ENCODE measurements at regions not wholly inside any gene's neighbourhood (a gene's known extent, or its start where the extent isn't known, plus 50 kb on each side); places are given as distances from the start of the nearest gene placed in this dataset.
A peak's percentile ranks its signal among the peaks of the same experiment; 100 is the strongest.

DNA sequence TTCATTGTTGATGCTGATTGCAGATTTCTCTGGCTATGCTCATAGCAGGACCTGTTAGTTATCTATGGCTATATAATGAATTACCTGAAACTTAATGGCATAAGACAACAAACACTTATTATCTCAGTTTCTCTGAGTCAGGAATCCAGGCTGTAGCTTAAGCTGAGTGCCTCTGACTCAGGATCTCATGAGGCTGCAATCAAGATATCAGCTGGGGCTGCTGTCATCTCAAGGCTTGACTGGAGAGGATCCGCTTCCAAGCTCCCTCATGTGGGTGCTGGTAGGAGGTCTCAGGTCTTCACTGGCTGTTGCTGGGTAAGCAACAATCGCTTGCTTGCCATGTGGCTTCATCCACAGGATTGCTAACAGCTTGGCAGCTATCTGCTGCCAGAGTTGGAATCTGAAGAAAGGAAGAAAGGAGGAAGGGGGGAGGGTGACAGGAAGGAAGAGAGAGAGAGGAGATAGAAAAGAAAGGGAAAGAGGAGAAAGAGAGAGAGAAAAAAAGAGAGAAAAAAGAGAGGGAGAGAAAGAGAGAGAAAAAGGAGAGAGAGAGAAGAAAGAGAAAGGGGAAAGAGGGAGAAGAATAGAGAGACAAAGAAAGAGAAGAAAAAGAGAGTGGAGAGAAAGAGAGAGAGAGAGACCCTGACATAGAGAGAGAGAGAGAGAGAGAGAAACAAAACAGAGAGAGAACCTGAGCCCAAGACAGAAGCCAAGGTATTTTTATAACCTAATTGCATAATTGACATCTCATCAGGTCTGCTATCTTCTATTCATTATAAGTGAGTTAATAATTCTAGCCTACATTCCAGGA lies 579.0 kb upstream of the BTBD3 start:
- intact Hi-C loops (cut with DNase I), result no loop called here
- WGBS, result 59% methylated on average over 2 of the region's 2 CpGs
- Histone ChIP-seq H3K4me1 (ENCODE audit: control insufficient read depth, insufficient read depth, low read length) (no peaks in the 10 kb centered on the region), H3K27me3 (ENCODE audit: control insufficient read depth, insufficient read depth) (no peaks in the 10 kb centered on the region), H3K9me3 (ENCODE audit: control insufficient read depth, low read length) (no peaks in the 10 kb centered on the region), H3K4me3 (ENCODE audit: low read length) (no peak overlapping the region), H3K27ac (ENCODE audit: low read length) (no peak overlapping the region)
- ATAC-seq (no peak), DNase-seq (no peak)

DNA sequence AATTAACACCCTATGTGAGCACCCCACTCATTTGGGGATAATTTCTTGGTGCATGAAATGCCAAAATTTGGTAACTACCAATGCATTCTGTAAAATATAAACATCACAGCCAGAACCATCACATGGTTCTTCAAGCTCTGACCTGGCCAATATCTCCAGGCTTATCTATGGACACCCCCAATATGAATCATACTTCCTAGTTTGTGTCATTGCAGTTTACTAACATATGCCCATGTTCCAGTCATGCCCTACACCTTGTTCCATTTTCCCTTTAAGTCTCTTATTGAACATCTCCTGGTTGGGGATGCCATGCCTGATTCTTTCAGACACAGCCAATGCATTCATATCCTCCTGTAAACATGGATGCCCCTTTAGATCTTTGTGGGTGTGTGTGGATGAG lies 572.8 kb upstream of the BTBD3 start:
- intact Hi-C loops (cut with DNase I), result no loop called here
- ATAC-seq, result no peak
- H3K27ac ChIP-seq (ENCODE audit: low read length), result no peak overlapping the region
- H3K27me3 ChIP-seq (ENCODE audit: control insufficient read depth, insufficient read depth), result no peaks in the 10 kb centered on the region
- no peaks in the 10 kb centered on the region for H3K4me1 ChIP-seq (ENCODE audit: control insufficient read depth, insufficient read depth, low read length)
- no peak overlapping the region for H3K4me3 ChIP-seq (ENCODE audit: low read length)
- no peak for DNase-seq
- H3K9me3 ChIP-seq (ENCODE audit: control insufficient read depth, low read length), result no peaks in the 10 kb centered on the region

DNA sequence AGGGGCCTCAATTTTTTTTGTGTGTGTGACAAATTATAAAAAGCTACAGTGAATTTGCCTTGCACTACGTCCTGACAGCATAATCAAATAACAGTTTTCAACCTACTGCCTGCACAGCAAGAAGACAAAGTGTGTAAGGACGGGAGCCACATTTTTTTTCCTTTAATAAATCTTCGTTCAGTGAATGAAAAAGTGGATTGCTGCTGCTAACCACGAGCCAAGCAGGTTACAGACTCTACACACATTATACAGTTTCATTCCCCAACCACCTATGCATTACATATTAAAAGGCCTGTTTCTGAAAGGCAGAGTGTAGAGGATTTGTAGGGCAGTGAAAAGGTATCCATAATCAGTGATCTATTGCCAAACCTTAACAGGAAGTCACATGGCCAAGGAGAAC lies 570.0 kb upstream of the BTBD3 start:
- WGBS, result 83% methylated on average over 4 of the region's 4 CpGs
- DNase-seq, result no peak

DNA sequence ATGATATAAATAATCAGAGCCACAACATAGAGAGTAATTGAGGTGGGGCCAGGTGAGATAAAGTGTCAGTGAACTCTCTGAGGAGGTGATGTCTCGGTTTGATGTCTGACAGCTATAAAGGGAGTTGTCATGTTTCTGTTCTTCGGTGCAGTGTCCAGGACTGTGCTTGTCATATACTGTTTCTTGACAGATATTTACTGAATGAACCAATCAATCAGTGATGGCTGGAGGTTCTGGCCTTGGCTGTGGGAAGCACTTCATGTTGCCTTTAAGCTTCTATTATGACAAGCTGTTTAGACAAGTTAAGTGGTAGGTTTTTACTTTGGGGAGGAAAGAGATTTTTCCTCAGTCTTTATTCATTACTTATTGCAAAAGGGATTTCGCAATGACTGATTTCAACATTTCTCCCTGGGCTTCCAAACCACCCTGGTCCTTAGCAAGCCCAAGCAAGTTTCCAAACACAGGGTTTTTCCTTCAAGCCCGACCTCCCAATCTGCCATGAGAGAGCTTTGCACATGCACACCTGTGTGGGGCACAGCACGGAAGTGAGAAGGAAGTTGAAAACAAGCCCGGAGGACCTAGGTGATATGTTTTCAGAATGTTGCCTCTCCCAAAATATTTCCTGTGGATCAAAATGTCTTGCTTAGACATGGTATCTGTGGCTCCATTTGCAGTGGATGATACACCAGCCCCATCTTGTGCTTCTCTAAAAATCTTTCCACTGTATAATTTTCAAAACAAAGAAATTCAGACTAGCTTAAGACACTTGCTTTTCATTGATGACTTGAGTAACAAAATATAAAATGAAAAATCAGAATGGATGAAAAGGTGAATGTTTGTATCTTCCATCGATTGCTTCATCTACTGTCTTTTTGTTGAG lies 567.3 kb upstream of the BTBD3 start:
- no peak overlapping the region for H3K27ac ChIP-seq (ENCODE audit: low read length)
- no peaks in the 10 kb centered on the region for H3K9me3 ChIP-seq (ENCODE audit: control insufficient read depth, low read length)
- peak; percentile 51 to 74 for ATAC-seq
- WGBS, result 73% methylated on average over 7 of the region's 7 CpGs
- no peaks in the 10 kb centered on the region for H3K4me1 ChIP-seq (ENCODE audit: control insufficient read depth, insufficient read depth, low read length)
- no peak overlapping the region for H3K4me3 ChIP-seq (ENCODE audit: low read length)
- peak in 1 of 3 donors; percentile 37 for DNase-seq
- intact Hi-C loops (cut with DNase I), result no loop called here
- H3K27me3 ChIP-seq (ENCODE audit: control insufficient read depth, insufficient read depth), result no peaks in the 10 kb centered on the region

More for the DNA sequence above, 570.0 kb upstream of the BTBD3 start:
- H3K4me3 ChIP-seq (ENCODE audit: low read length), result no peak overlapping the region
- no peaks in the 10 kb centered on the region for H3K4me1 ChIP-seq (ENCODE audit: control insufficient read depth, insufficient read depth, low read length)
- ATAC-seq, result no peak
- no peaks in the 10 kb centered on the region for H3K9me3 ChIP-seq (ENCODE audit: control insufficient read depth, low read length)
- intact Hi-C loops (cut with DNase I), result no loop called here
- no peak overlapping the region for H3K27ac ChIP-seq (ENCODE audit: low read length)
- no peaks in the 10 kb centered on the region for H3K27me3 ChIP-seq (ENCODE audit: control insufficient read depth, insufficient read depth)

DNA sequence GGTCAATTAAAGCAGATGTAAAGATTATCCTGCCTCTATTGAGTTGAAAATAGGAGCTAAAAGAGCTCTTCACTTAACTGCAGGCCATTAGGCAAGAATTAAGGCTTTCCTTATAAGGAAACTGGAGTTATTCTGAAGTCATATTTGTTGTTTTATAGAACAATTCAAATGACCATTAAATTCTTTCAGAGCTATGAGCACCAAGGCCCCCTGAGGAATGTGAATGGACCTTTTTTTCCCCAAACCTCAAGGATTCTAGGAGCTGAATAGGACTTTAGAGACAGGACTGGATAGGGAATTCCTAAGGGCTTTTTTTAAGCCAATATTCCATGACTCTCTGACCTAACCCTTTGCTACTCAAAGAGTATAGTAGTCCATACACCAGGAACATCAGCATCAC lies 565.7 kb upstream of the BTBD3 start:
- Histone ChIP-seq H3K27me3 (ENCODE audit: control insufficient read depth, insufficient read depth) (no peaks in the 10 kb centered on the region), H3K4me1 (ENCODE audit: control insufficient read depth, insufficient read depth, low read length) (no peaks in the 10 kb centered on the region), H3K4me3 (ENCODE audit: low read length) (no peak overlapping the region), H3K27ac (ENCODE audit: low read length) (no peak overlapping the region), H3K9me3 (ENCODE audit: control insufficient read depth, low read length) (no peaks in the 10 kb centered on the region)
- no peak for DNase-seq
- intact Hi-C loops (cut with DNase I), result no loop called here
- no peak for ATAC-seq

DNA sequence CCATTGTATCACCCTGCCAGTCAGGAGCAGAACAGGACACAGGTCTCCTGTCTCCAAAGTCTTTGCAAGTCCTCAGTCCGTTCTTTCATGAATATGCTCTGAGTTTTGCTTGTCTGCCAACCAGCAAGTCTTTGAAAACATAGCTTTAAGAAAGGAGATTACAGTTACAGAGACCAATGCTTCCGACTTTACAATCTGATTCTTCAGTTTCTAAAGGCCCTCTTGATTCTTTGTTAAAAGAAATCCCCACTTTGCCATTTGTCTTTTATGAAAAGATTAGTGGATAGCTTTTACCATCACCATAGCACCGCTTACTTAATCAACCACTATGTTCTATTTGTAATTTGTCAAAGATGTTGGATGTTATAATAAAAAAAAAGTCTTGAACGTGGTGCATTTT lies 562.8 kb upstream of the BTBD3 start:
- H3K27me3 ChIP-seq (ENCODE audit: control insufficient read depth, insufficient read depth), result no peaks in the 10 kb centered on the region
- H3K9me3 ChIP-seq (ENCODE audit: control insufficient read depth, low read length), result no peaks in the 10 kb centered on the region
- no peak overlapping the region for H3K4me3 ChIP-seq (ENCODE audit: low read length)
- no peaks in the 10 kb centered on the region for H3K4me1 ChIP-seq (ENCODE audit: control insufficient read depth, insufficient read depth, low read length)
- no peak for ATAC-seq
- no peak for DNase-seq
- intact Hi-C loops (cut with DNase I), result no loop called here
- H3K27ac ChIP-seq (ENCODE audit: low read length), result no peak overlapping the region
- 73% methylated on average over 4 of the region's 4 CpGs for WGBS

DNA sequence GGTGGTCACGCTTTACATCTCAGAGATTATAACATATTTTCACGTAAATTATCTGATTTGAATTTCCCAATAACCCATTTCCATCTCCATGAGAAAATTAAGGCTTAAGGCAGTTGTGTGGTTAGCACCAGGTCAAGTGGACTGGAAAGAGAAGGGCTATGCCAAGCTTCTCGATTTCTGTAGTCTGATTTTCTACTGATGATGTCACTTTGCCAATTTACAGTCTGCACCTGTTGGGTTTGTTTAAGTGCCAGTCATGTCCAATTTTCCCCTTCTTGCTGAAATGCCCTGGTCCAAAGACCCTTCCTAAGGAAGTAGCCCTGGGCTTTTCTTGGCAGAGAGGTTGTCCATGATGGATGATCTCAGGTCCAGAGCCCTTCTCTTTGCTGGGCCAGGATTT lies 562.3 kb upstream of the BTBD3 start:
- ATAC-seq (no peak), DNase-seq (no peak)
- 77% methylated on average over 3 of the region's 3 CpGs for WGBS
- Histone ChIP-seq H3K27ac (ENCODE audit: low read length) (no peak overlapping the region), H3K9me3 (ENCODE audit: control insufficient read depth, low read length) (no peaks in the 10 kb centered on the region), H3K4me1 (ENCODE audit: control insufficient read depth, insufficient read depth, low read length) (no peaks in the 10 kb centered on the region), H3K27me3 (ENCODE audit: control insufficient read depth, insufficient read depth) (no peaks in the 10 kb centered on the region), H3K4me3 (ENCODE audit: low read length) (no peak overlapping the region)
- intact Hi-C loops (cut with DNase I), result no loop called here

DNA sequence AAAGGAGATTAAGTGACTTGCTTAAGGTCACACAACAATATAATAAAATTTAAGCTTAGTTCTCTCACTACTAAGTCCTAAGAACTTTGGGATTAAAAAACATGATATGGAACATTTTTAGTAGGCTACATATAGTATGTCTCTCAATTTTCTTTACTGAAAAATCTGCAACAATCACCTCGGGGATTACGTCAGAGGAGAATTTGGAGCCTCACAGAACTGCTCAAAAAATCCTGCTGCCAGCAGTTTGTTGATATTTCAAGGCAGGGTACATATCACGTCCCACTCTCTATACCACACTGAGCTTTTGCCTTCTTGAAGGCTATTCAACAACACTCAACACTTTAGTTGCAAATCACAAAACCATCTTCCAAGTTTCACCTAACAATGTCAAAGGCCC lies 561.6 kb upstream of the BTBD3 start:
- Histone ChIP-seq H3K9me3 (ENCODE audit: control insufficient read depth, low read length) (no peaks in the 10 kb centered on the region), H3K4me1 (ENCODE audit: control insufficient read depth, insufficient read depth, low read length) (no peaks in the 10 kb centered on the region), H3K27ac (ENCODE audit: low read length) (no peak overlapping the region), H3K4me3 (ENCODE audit: low read length) (no peak overlapping the region), H3K27me3 (ENCODE audit: control insufficient read depth, insufficient read depth) (no peaks in the 10 kb centered on the region)
- no peak for DNase-seq
- intact Hi-C loops (cut with DNase I), result no loop called here
- WGBS, result 80% methylated on average over 3 of the region's 3 CpGs
- no peak for ATAC-seq

DNA sequence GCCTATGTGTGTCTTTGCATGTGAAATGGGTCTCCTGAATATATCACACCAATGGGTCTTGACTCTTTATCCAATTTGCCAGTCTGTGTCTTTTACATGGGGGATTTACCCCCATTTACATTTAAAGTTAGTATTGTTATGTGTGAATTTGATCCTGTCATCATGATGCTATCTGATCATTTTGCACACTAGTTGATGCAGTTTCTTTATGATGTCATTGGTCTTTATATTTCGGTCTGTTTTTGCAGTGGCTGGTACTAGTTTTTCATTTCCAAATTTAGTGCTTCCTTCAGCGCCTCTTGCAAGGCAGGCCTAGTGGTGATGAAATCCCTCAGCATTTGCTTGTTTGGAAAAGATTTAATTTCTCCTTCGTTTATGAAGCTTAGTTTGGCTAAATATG lies 555.2 kb upstream of the BTBD3 start:
- 71% methylated on average over 3 of the region's 3 CpGs for WGBS
- intact Hi-C loops (cut with DNase I), result no loop called here

DNA sequence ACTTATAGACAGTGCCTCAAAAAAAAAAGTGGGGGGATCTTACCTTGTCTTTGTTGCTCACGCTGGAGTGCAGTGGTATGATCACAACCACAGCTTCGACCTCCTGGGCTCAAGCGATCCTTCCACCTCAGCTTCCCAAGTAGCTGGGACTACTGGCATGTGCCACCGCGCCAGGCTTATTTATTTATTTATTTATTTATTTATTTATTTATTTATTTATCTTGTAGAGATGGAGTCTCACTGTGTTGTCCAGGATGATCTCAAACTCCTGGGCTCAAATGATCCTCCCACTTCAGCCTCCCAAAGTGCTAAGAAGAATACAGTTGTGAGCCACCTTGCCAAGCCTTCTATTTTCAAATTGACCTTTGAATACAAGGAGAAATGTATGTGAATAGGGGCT lies 553.0 kb upstream of the BTBD3 start:
- DNase-seq (no peak), ATAC-seq (no peak)
- H3K27me3 ChIP-seq (ENCODE audit: control insufficient read depth, insufficient read depth), result no peaks in the 10 kb centered on the region
- WGBS, result 89% methylated on average over 5 of the region's 5 CpGs
- intact Hi-C loops (cut with DNase I), result no loop called here
- H3K27ac ChIP-seq (ENCODE audit: low read length), result no peak overlapping the region
- no peaks in the 10 kb centered on the region for H3K9me3 ChIP-seq (ENCODE audit: control insufficient read depth, low read length)
- no peaks in the 10 kb centered on the region for H3K4me1 ChIP-seq (ENCODE audit: control insufficient read depth, insufficient read depth, low read length)
- H3K4me3 ChIP-seq (ENCODE audit: low read length), result no peak overlapping the region

More for the DNA sequence above, 555.2 kb upstream of the BTBD3 start:
- Histone ChIP-seq H3K27ac (ENCODE audit: low read length) (no peak overlapping the region), H3K4me1 (ENCODE audit: control insufficient read depth, insufficient read depth, low read length) (no peaks in the 10 kb centered on the region), H3K27me3 (ENCODE audit: control insufficient read depth, insufficient read depth) (no peaks in the 10 kb centered on the region), H3K4me3 (ENCODE audit: low read length) (no peak overlapping the region), H3K9me3 (ENCODE audit: control insufficient read depth, low read length) (no peaks in the 10 kb centered on the region)
- DNase-seq, result no peak
- no peak for ATAC-seq

DNA sequence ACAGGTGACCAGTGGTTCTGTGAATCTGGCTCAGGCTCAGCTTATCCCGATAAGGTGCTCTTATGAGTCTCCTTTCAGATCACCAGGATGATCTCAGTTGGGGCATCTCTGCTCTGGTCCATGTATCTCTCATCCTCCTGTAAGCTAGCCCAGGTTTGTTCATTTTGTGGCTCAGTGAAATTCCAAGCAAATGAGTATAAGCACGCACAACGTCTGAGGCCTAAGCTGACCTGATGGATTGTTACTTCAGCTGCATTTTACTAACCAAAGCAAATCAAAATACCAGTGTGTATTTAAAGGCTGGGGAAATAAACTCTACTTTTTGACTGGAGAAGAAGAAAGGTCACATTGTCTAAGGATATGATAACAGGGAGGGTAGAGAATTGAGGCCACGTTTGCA lies 551.0 kb upstream of the BTBD3 start:
- Histone ChIP-seq H3K9me3 (ENCODE audit: control insufficient read depth, low read length) (no peaks in the 10 kb centered on the region), H3K4me1 (ENCODE audit: control insufficient read depth, insufficient read depth, low read length) (no peaks in the 10 kb centered on the region), H3K27ac (ENCODE audit: low read length) (no peak overlapping the region), H3K4me3 (ENCODE audit: low read length) (no peak overlapping the region), H3K27me3 (ENCODE audit: control insufficient read depth, insufficient read depth) (no peaks in the 10 kb centered on the region)
- ATAC-seq, result no peak
- 63% methylated on average over 4 of the region's 4 CpGs for WGBS
- intact Hi-C loops (cut with DNase I), result no loop called here
- no peak for DNase-seq

All from right cardiac atrium (tissue), 5 donors.